Lung (tissue), 11 donors: ENCODE measurements at regions not wholly inside any gene's neighbourhood (a gene's known extent, or its start where the extent isn't known, plus 50 kb on each side); places are given as distances from the start of the nearest gene placed in this dataset.

Source experiments
- ATAC-seq: fragments of 200-7000 bp; cut with Tn5 transposase; one replicate; pipeline ENCODE4 v1.9.1; 2020; ENCODE audit warnings: moderate number of reproducible peaks; ENCODE audit not compliant: insufficient read depth, low FRiP score
- DNase-seq, 3 donors: peaks; one replicate each; pipeline ENCODE4 v3.0.0-alpha.2; 2013 to 2017
- H3K27ac ChIP-seq, 2 donors: one replicate each; pipeline ENCODE4 v1.5.1; 2013; ENCODE audit warnings: mild to moderate bottlenecking in 2 of 2, moderate library complexity in 2 of 2, control low read depth in 1 of 2, inconsistent platforms in 1 of 2, low read depth in 1 of 2, low read length in 1 of 2
- H3K27me3 ChIP-seq, 3 donors: one replicate each; pipeline ENCODE4 v1.5.1; 2013; ENCODE audit warnings: low read length in 2 of 3; ENCODE audit not compliant: control insufficient read depth in 3 of 3, insufficient read depth in 3 of 3
- H3K36me3 ChIP-seq, 4 donors: one replicate each; pipeline ENCODE4 v1.5.1; 2013; ENCODE audit warnings: low read length in 4 of 4, mild to moderate bottlenecking in 1 of 4, moderate library complexity in 1 of 4; ENCODE audit not compliant: control insufficient read depth in 4 of 4, insufficient read depth in 4 of 4
- H3K4me1 ChIP-seq, 5 donors: one replicate each; pipeline ENCODE4 v1.5.1; 2013; ENCODE audit warnings: low read length in 5 of 5, mild to moderate bottlenecking in 2 of 5, moderate library complexity in 1 of 5; ENCODE audit not compliant: control insufficient read depth in 5 of 5, insufficient read depth in 5 of 5
- H3K4me3 ChIP-seq: one replicate; pipeline ENCODE4 v1.5.1; 2013; ENCODE audit warnings: mild to moderate bottlenecking, control low read depth, moderate library complexity
- H3K9ac ChIP-seq, 2 donors: one replicate each; pipeline ENCODE4 v1.5.1; 2013; ENCODE audit warnings: low read length in 2 of 2, control low read depth in 1 of 2; ENCODE audit not compliant: insufficient read depth in 1 of 2
- H3K9me3 ChIP-seq, 4 donors: one replicate each; pipeline ENCODE4 v1.5.1; 2013; ENCODE audit warnings: low read length in 3 of 4, mild to moderate bottlenecking in 1 of 4, moderate library complexity in 1 of 4; ENCODE audit not compliant: control insufficient read depth in 4 of 4, insufficient read depth in 3 of 4
- CTCF ChIP-seq: IDR thresholded peaks from 2 replicates; pipeline ENCODE4 v1.5.1; 2012; ENCODE audit warnings: mild to moderate bottlenecking; ENCODE audit errors: control extremely low read depth, extremely low read depth
- WGBS, 2 donors: extraction: QIAGEN DNeasy Blood & Tissue Kit; methylation state at CpG; one replicate each; pipeline ENCODE4 v1.1.7; 2013; 5-methylcytosine and 5-hydroxymethylcytosine counted together
- donor health status: control.
- donor health status: control.
- donor health status: Bipolar disorder and iron deficiency.
- donor health status: healthy.
- donor health status: DM: yes; HTN: yes; CAD: no.

DNA sequence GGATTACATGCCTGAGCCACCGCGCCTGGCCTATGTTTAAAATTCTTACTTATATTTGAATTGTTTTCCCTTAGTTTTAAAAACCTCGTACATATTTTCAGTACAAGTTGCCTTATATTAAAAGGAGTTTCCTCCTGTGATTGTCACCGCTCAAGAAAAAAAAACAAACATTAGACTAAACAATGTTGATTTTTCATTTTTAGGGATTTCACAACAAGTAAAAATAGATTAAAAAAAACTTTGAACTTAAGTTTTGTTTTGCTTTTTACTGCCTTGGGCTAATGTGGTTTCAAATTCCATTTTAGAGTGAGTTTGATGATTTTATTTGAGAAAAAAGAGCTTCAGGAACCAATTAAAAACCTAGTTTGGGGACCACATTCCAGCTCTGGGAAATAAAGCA is 1196.6 kb upstream of the CDH18 start:
- no peak for ATAC-seq
- no peak for DNase-seq
- H3K36me3 ChIP-seq: no peaks in the 10 kb centered on the region
- H3K4me1 ChIP-seq: peaks cover 0 to 2% (median 0%) of the 10 kb centered on the region in 5 donors
- H3K27me3 ChIP-seq: no peaks in the 10 kb centered on the region
- H3K9ac ChIP-seq: no peak overlapping the region
- no peak overlapping the region for H3K27ac ChIP-seq
- no peaks in the 10 kb centered on the region for H3K9me3 ChIP-seq
- 74 to 89% methylated on average over 4 of the region's 4 CpGs for WGBS, 2 donors
- no peak overlapping the region for H3K4me3 ChIP-seq
- TF ChIP-seq CTCF: no peak

DNA sequence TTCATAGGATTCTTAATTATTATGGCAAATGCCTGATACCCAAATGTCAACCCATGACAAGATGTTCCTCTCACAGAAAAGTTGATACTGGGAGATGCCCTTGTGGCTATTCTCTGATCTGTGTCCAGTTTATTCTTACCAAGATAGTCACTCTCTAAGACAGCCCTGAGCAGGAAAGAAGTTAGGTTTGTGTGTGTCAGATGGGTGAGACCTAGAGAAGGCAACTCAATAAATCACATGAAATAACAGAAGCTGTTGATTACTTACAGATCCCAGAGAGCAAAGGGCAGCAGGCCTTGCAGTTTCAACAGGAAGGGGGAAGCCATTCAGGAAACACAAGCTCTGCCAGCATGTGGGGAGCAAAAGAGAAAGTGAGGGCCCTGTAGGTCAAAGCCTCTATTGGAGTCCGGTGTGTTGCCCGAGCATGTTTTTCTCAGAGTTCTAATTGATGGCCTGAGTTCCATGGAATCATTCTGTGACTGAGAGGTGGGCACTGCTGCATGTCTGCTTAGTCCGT is 1193.7 kb upstream of the CDH18 start:
- Histone ChIP-seq H3K4me3 (no peak overlapping the region), H3K27ac (no peak overlapping the region), H3K36me3 (no peaks in the 10 kb centered on the region), H3K27me3 (no peaks in the 10 kb centered on the region), H3K4me1 (peaks cover 0 to 2% (median 0%) of the 10 kb centered on the region in 5 donors), H3K9me3 (no peaks in the 10 kb centered on the region), H3K9ac (no peak overlapping the region)
- TF ChIP-seq CTCF: no peak
- 42 to 67% methylated on average over 3 of the region's 3 CpGs for WGBS, 2 donors
- DNase-seq (peak in 1 of 3 donors; percentile 6), ATAC-seq (no peak)

DNA sequence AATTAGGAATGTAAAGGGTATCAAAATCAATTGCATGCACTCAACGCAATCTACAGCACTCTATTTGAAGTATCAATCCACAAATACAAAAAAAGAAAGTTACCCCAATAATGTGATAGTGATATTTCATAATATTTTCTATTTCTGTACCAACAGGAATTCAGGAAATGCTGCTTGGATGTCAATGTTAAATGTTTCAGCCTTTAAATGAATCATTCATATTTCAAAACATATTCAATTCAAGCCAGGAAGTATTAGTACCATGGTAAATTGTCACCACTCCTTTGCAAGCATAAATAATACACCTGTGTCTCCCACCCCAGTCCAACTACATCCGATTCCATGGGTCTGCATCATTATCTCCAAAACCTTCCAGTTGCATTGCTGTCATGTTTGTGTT is 1185.5 kb upstream of the CDH18 start:
- H3K9ac ChIP-seq: no peak overlapping the region
- DNase-seq (no peak), ATAC-seq (no peak)
- H3K36me3 ChIP-seq: no peaks in the 10 kb centered on the region
- no peaks in the 10 kb centered on the region for H3K27me3 ChIP-seq
- no peak overlapping the region for H3K27ac ChIP-seq
- H3K4me1 ChIP-seq: no peaks in the 10 kb centered on the region
- 89 to 90% methylated on average over 2 of the region's 2 CpGs for WGBS, 2 donors
- H3K4me3 ChIP-seq: no peak overlapping the region
- H3K9me3 ChIP-seq: no peaks in the 10 kb centered on the region
- TF ChIP-seq CTCF: no peak

GRCh38 chr5:21173036-21173435 is 1185.0 kb upstream of the CDH18 start:
- H3K9ac ChIP-seq: no peak overlapping the region
- H3K4me3 ChIP-seq: no peak overlapping the region
- DNase-seq (no peak), ATAC-seq (no peak)
- no peak for TF ChIP-seq CTCF
- H3K36me3 ChIP-seq: no peaks in the 10 kb centered on the region
- no peaks in the 10 kb centered on the region for H3K9me3 ChIP-seq
- no peaks in the 10 kb centered on the region for H3K4me1 ChIP-seq
- WGBS, 2 donors: 88 to 89% methylated on average over 2 of the region's 2 CpGs
- no peak overlapping the region for H3K27ac ChIP-seq
- H3K27me3 ChIP-seq: no peaks in the 10 kb centered on the region
